Loucy (cell line): ENCODE measurements at regions not wholly inside any gene's neighbourhood (a gene's known extent, or its start where the extent isn't known, plus 50 kb on each side); places are given as distances from the start of the nearest gene placed in this dataset.

Experiments
- H2AFZ ChIP-seq: fragments of 200-600 bp; sonication (generic); 2 replicates; pipeline ENCODE4 v1.6.0; 2016; ENCODE audit warnings: antibody characterized with exemption, mild to moderate bottlenecking, low read length, moderate library complexity
- H3F3A ChIP-seq: fragments of 200-600 bp; 2 replicates; pipeline ENCODE4 v1.6.0; 2016; ENCODE audit warnings: antibody characterized with exemption, low read depth, mild to moderate bottlenecking
- H3K27me3 ChIP-seq: fragments of 200-600 bp; sonication (generic); 2 replicates; pipeline ENCODE4 v1.6.1; 2014; ENCODE audit warnings: low read length, mild to moderate bottlenecking; ENCODE audit not compliant: insufficient read depth, poor library complexity, severe bottlenecking
- H3K36me3 ChIP-seq: fragments of 200-600 bp; sonication (generic); 2 replicates; pipeline ENCODE4 v1.6.1; 2016; ENCODE audit warnings: low read length; ENCODE audit not compliant: insufficient read depth
- H3K4me1 ChIP-seq: fragments of 200-600 bp; sonication (generic); 2 replicates; pipeline ENCODE4 v1.5.1; 2014; ENCODE audit warnings: low read length, mild to moderate bottlenecking; ENCODE audit not compliant: insufficient read depth, poor library complexity, severe bottlenecking
- H3K4me2 ChIP-seq: fragments of 200-600 bp; sonication (generic); 2 replicates; pipeline ENCODE4 v1.6.0; 2014; ENCODE audit warnings: antibody characterized with exemption, low read length, low read depth, mild to moderate bottlenecking; ENCODE audit not compliant: poor library complexity, severe bottlenecking
- H3K4me3 ChIP-seq: fragments of 200-600 bp; sonication (generic); 2 replicates; pipeline ENCODE4 v1.5.1; 2014; ENCODE audit warnings: low read length, mild to moderate bottlenecking, mixed read lengths; ENCODE audit not compliant: poor library complexity, severe bottlenecking
- H3K79me2 ChIP-seq: fragments of 200-600 bp; sonication (generic); 2 replicates; pipeline ENCODE4 v1.6.1; 2014; ENCODE audit warnings: low read length; ENCODE audit not compliant: insufficient read depth
- H3K9ac ChIP-seq: fragments of 200-600 bp; sonication (generic); 2 replicates; pipeline ENCODE4 v1.6.0; 2014; ENCODE audit warnings: mild to moderate bottlenecking, low read depth, low read length, moderate library complexity; ENCODE audit not compliant: poor library complexity, severe bottlenecking
- H3K9me2 ChIP-seq: fragments of 200-600 bp; sonication (generic); replicated peaks from 2 replicates; pipeline ENCODE4 v1.6.1; 2016; ENCODE audit warnings: low read depth, low read length, mixed read lengths
- H3K9me3 ChIP-seq: fragments of 200-600 bp; sonication (generic); 2 replicates; pipeline ENCODE4 v1.6.1; 2014; ENCODE audit warnings: mild to moderate bottlenecking, antibody characterized with exemption, low read length, low read depth; ENCODE audit not compliant: insufficient read depth
- H4K20me1 ChIP-seq: fragments of 200-600 bp; sonication (generic); 2 replicates; pipeline ENCODE4 v1.6.0; 2014; ENCODE audit warnings: antibody characterized with exemption, low read length, mild to moderate bottlenecking; ENCODE audit not compliant: insufficient read depth, poor library complexity, severe bottlenecking
- CTCF ChIP-seq: fragments of 200-600 bp; sonication (generic); conservative IDR thresholded peaks from 2 replicates; pipeline ENCODE4 v1.5.1; 2014; ENCODE audit warnings: mild to moderate bottlenecking, antibody characterized with exemption, low read length
- EZH2phosphoT487 ChIP-seq: fragments of 200-600 bp; IDR thresholded peaks from 2 replicates; pipeline ENCODE4 v1.6.1; 2018; ENCODE audit warnings: antibody characterized with exemption, mild to moderate bottlenecking, moderate library complexity, borderline replicate concordance

- H3K4me3 ChIP-seq: no peak overlapping the region
- no peak overlapping the region for H3K9ac ChIP-seq
- H4K20me1 ChIP-seq: no peaks in the 10 kb centered on the region
- peaks cover 42% of the 10 kb centered on the region for H3K79me2 ChIP-seq
- TF ChIP-seq CTCF: peak; percentile 91
- TF ChIP-seq EZH2phosphoT487: no peak
- no peak overlapping the region for H2AFZ ChIP-seq
- no peaks in the 10 kb centered on the region for H3K9me2 ChIP-seq
- no peaks in the 10 kb centered on the region for H3K9me3 ChIP-seq
- peaks cover 28% of the 10 kb centered on the region for H3K4me1 ChIP-seq
- H3K36me3 ChIP-seq: no peaks in the 10 kb centered on the region
- H3F3A ChIP-seq: no peaks in the 10 kb centered on the region
- no peaks in the 10 kb centered on the region for H3K27me3 ChIP-seq
- peak overlapping the region; percentile 28 for H3K4me2 ChIP-seq
Measured at GRCh38 chr5:86679529-86679928, 61.8 kb downstream of the COX7C start.

GRCh38 chr5:86679949-86680348 is 62.2 kb downstream of the COX7C start:
- Histone ChIP-seq H3K4me3 (no peak overlapping the region), H3K9me3 (no peaks in the 10 kb centered on the region), H3K27me3 (no peaks in the 10 kb centered on the region), H2AFZ (no peak overlapping the region), H3K36me3 (no peaks in the 10 kb centered on the region), H3K9ac (no peak overlapping the region), H3K4me2 (no peak overlapping the region), H3F3A (no peaks in the 10 kb centered on the region), H4K20me1 (no peaks in the 10 kb centered on the region), H3K79me2 (peaks cover 43% of the 10 kb centered on the region), H3K4me1 (peaks cover 28% of the 10 kb centered on the region), H3K9me2 (no peaks in the 10 kb centered on the region)
- TF ChIP-seq CTCF (no peak), EZH2phosphoT487 (no peak)

GRCh38 chr5:86684222-86684621 is 66.5 kb downstream of the COX7C start:
- H4K20me1 ChIP-seq: no peaks in the 10 kb centered on the region
- H3K9me2 ChIP-seq: no peaks in the 10 kb centered on the region
- H3K4me1 ChIP-seq: peaks cover 5% of the 10 kb centered on the region
- no peak overlapping the region for H3K4me2 ChIP-seq
- no peaks in the 10 kb centered on the region for H3K36me3 ChIP-seq
- H3K79me2 ChIP-seq: peaks cover 41% of the 10 kb centered on the region; the same call in 1 of the 2 replicates
- no peak for TF ChIP-seq EZH2phosphoT487
- TF ChIP-seq CTCF: no peak
- H2AFZ ChIP-seq: no peak overlapping the region
- H3K27me3 ChIP-seq: no peaks in the 10 kb centered on the region
- H3F3A ChIP-seq: no peaks in the 10 kb centered on the region
- H3K9ac ChIP-seq: no peak overlapping the region
- no peak overlapping the region for H3K4me3 ChIP-seq
- no peaks in the 10 kb centered on the region for H3K9me3 ChIP-seq
